SU-DHL-6 (cell line): ENCODE measurements at regions not wholly inside any gene's neighbourhood (a gene's known extent, or its start where the extent isn't known, plus 50 kb on each side); places are given as distances from the start of the nearest gene placed in this dataset.

ENCODE experiments used
- H2AFZ ChIP-seq: fragments of 200-600 bp; sonication (generic); 2 replicates; pipeline ENCODE4 v1.6.1; 2014; ENCODE audit warnings: low read depth, mild to moderate bottlenecking, moderate library complexity, mixed read lengths, antibody characterized with exemption, low read length; ENCODE audit not compliant: severe bottlenecking
- H3F3A ChIP-seq: fragments of 200-600 bp; shearing (Covaris generic); 2 replicates; pipeline ENCODE4 v1.6.0; 2016; ENCODE audit warnings: antibody characterized with exemption, mild to moderate bottlenecking; ENCODE audit not compliant: insufficient read depth
- H3K27ac ChIP-seq: fragments of 200-600 bp; sonication (generic); 2 replicates; pipeline ENCODE4 v1.5.1; 2016; ENCODE audit warnings: low read depth, mild to moderate bottlenecking, low read length, moderate library complexity, mixed read lengths
- H3K27me3 ChIP-seq: fragments of 200-600 bp; sonication (generic), shearing (Covaris generic); 2 replicates; pipeline ENCODE4 v1.6.0; 2014; ENCODE audit warnings: mild to moderate bottlenecking, low read length
- H3K36me3 ChIP-seq: fragments of 200-600 bp; sonication (generic); 2 replicates; pipeline ENCODE4 v1.6.1; 2014; ENCODE audit warnings: mild to moderate bottlenecking, low read length, mixed read lengths
- H3K4me2 ChIP-seq: fragments of 300-600, 200-600 bp; shearing (Covaris generic), sonication (generic); 2 replicates; pipeline ENCODE4 v1.6.0; 2014; ENCODE audit warnings: low read length, low read depth, mild to moderate bottlenecking; ENCODE audit not compliant: poor library complexity, severe bottlenecking
- H3K4me3 ChIP-seq: fragments of 200-600 bp; sonication (generic); 2 replicates; pipeline ENCODE4 v1.5.1; 2014; ENCODE audit warnings: antibody characterized with exemption, low read length, mild to moderate bottlenecking, mixed read lengths; ENCODE audit not compliant: insufficient read depth, poor library complexity, severe bottlenecking
- H3K79me2 ChIP-seq: fragments of 200-600 bp; sonication (generic); 2 replicates; pipeline ENCODE4 v1.6.1; 2014; ENCODE audit warnings: mild to moderate bottlenecking, low read length, moderate library complexity; ENCODE audit not compliant: insufficient read depth
- H3K9ac ChIP-seq: fragments of 200-600 bp; sonication (generic); 2 replicates; pipeline ENCODE4 v1.7.0; 2014; ENCODE audit warnings: mild to moderate bottlenecking, low read length
- H3K9me2 ChIP-seq: fragments of 200-600 bp; sonication (generic); replicated peaks from 2 replicates; pipeline ENCODE4 v1.6.1; 2014; ENCODE audit warnings: low read length; ENCODE audit not compliant: insufficient read depth
- H3K9me3 ChIP-seq: fragments of 200-600 bp; sonication (generic); 2 replicates; pipeline ENCODE4 v1.6.1; 2014; ENCODE audit warnings: low read length, mixed read lengths; ENCODE audit not compliant: insufficient read depth
- H4K20me1 ChIP-seq: fragments of 200-600 bp; sonication (generic); 2 replicates; pipeline ENCODE4 v1.6.1; 2014; ENCODE audit warnings: low read depth, mild to moderate bottlenecking, antibody characterized with exemption, low read length, moderate library complexity, mixed read lengths
- CTCF ChIP-seq: fragments of 200-600 bp; sonication (generic); IDR thresholded peaks from one replicate; pipeline ENCODE4 v1.5.1; 2017; ENCODE audit warnings: antibody characterized with exemption, mild to moderate bottlenecking, low read length, moderate library complexity; ENCODE audit not compliant: insufficient read depth, poor library complexity, severe bottlenecking
- EZH2phosphoT487 ChIP-seq: fragments of 200-600 bp; sonication (generic), shearing (Covaris generic); conservative IDR thresholded peaks from 2 replicates; pipeline ENCODE4 v1.6.1; 2018; ENCODE audit warnings: mild to moderate bottlenecking, antibody characterized with exemption, low read length, moderate library complexity, mixed read lengths

- Histone ChIP-seq H3K9me2 (no peaks in the 10 kb centered on the region), H3K27me3 (no peaks in the 10 kb centered on the region), H3K9me3 (no peaks in the 10 kb centered on the region), H3K36me3 (no peaks in the 10 kb centered on the region), H3K4me2 (no peak overlapping the region), H3K9ac (no peak overlapping the region), H2AFZ (no peak overlapping the region), H4K20me1 (no peaks in the 10 kb centered on the region), H3K79me2 (no peaks in the 10 kb centered on the region), H3K4me3 (no peak overlapping the region), H3K27ac (no peak overlapping the region), H3F3A (no peaks in the 10 kb centered on the region)
- no peak for TF ChIP-seq CTCF
- no peak for TF ChIP-seq EZH2phosphoT487
These were observed 101.6 kb upstream of the B3GAT1 start for GRCh38 chr11:134513585-134514120.

GRCh38 chr11:134512571-134513538, 100.8 kb upstream of the B3GAT1 start:
- no peak overlapping the region for H3K4me2 ChIP-seq
- no peaks in the 10 kb centered on the region for H3K27me3 ChIP-seq
- no peaks in the 10 kb centered on the region for H3F3A ChIP-seq
- H3K9me3 ChIP-seq: no peaks in the 10 kb centered on the region
- H3K9ac ChIP-seq: no peak overlapping the region
- H3K9me2 ChIP-seq: no peaks in the 10 kb centered on the region
- H3K36me3 ChIP-seq: no peaks in the 10 kb centered on the region
- H4K20me1 ChIP-seq: no peaks in the 10 kb centered on the region
- no peak overlapping the region for H2AFZ ChIP-seq
- no peaks in the 10 kb centered on the region for H3K79me2 ChIP-seq
- H3K4me3 ChIP-seq: no peak overlapping the region
- H3K27ac ChIP-seq: no peak overlapping the region
- TF ChIP-seq EZH2phosphoT487 (no peak), CTCF (no peak)

GRCh38 chr11:134512061-134512460, 100.0 kb upstream of the B3GAT1 start:
- H3F3A ChIP-seq: no peaks in the 10 kb centered on the region
- H3K4me3 ChIP-seq: no peak overlapping the region
- no peaks in the 10 kb centered on the region for H3K36me3 ChIP-seq
- H3K9me2 ChIP-seq: no peaks in the 10 kb centered on the region
- H2AFZ ChIP-seq: no peak overlapping the region
- H3K27ac ChIP-seq: no peak overlapping the region
- no peaks in the 10 kb centered on the region for H3K9me3 ChIP-seq
- no peak overlapping the region for H3K9ac ChIP-seq
- H3K4me2 ChIP-seq: no peak overlapping the region
- H4K20me1 ChIP-seq: no peaks in the 10 kb centered on the region
- H3K79me2 ChIP-seq: no peaks in the 10 kb centered on the region
- no peaks in the 10 kb centered on the region for H3K27me3 ChIP-seq
- TF ChIP-seq CTCF (no peak), EZH2phosphoT487 (no peak)
